Astrocyte of the spinal cord (primary cell): ENCODE measurements at regions not wholly inside any gene's neighbourhood (a gene's known extent, or its start where the extent isn't known, plus 50 kb on each side); places are given as distances from the start of the nearest gene placed in this dataset.

Experiments used
- DNase-seq: peaks from one replicate; pipeline ENCODE4 v3.0.0; 2011; ENCODE audit warnings: low read depth, low spot score
- H3K4me3 ChIP-seq: 2 replicates; pipeline ENCODE4 v1.5.1; 2011; ENCODE audit warnings: low read depth, mild to moderate bottlenecking, low read length, moderate library complexity
- in situ Hi-C: cut with HindIII; loops from 2 replicates; pipeline ENCODE4 v1.10.0; 2017; ENCODE audit warnings: low sequenced_read_pairs
- TF ChIP-seq, protein P1 (sequence below): IDR thresholded peaks from 2 replicates; pipeline ENCODE4 v1.5.1; 2012; ENCODE audit warnings: low read depth, mild to moderate bottlenecking, low read length, inconsistent platforms

DNA sequence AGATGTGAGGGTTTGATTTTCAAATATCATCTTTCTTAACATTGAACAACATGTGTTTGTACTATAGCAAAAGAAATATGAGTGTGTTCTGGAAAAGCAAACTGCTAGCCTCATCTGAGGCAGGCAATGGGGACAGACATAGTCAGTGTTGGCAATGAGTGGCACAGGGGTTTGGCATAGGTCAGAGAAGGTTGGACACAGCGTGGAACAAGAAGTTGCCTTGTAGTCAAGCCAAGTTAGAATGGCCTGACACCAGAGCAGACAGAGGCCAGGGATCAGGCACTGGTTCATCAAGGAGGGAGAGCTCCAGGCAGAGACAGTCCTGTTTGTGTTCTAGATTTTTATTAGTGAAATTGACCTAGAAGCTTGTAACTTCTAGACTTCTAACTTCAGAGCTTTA lies 100.8 kb upstream of the TANK start:
- H3K4me3 ChIP-seq = no peak overlapping the region
- in situ Hi-C loops = no loop called here
- no peak for DNase-seq
- TF ChIP-seq, protein P1, sequence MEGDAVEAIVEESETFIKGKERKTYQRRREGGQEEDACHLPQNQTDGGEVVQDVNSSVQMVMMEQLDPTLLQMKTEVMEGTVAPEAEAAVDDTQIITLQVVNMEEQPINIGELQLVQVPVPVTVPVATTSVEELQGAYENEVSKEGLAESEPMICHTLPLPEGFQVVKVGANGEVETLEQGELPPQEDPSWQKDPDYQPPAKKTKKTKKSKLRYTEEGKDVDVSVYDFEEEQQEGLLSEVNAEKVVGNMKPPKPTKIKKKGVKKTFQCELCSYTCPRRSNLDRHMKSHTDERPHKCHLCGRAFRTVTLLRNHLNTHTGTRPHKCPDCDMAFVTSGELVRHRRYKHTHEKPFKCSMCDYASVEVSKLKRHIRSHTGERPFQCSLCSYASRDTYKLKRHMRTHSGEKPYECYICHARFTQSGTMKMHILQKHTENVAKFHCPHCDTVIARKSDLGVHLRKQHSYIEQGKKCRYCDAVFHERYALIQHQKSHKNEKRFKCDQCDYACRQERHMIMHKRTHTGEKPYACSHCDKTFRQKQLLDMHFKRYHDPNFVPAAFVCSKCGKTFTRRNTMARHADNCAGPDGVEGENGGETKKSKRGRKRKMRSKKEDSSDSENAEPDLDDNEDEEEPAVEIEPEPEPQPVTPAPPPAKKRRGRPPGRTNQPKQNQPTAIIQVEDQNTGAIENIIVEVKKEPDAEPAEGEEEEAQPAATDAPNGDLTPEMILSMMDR = no peak

DNA sequence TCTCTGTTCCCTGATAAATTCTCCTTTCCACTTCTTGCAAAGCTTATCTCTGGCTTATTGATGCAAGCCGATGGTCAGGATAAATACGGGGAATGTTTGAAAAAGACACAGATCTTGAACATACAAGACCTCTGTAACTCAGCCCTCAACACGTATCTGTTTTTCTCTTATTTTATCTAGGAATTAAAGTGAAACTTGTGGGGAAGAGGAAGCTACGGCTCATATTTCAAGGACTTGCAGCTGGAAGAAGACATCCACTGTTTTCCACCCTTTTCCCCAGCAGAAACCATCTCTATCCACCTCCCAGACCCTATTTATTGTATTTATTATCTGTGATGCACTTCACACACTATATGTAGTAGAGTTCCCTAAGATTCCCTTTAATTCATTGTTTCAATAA lies 98.4 kb upstream of the TANK start:
- in situ Hi-C loops = no loop called here
- DNase-seq = no peak
- TF ChIP-seq, protein P1 = no peak
- H3K4me3 ChIP-seq = no peak overlapping the region

GRCh38 chr2:161063157-161063945 lies 96.9 kb upstream of the TANK start:
- in situ Hi-C loops = no loop called here
- TF ChIP-seq, protein P1 = peak; percentile 92
- H3K4me3 ChIP-seq = no peak overlapping the region
- peak; percentile 84 for DNase-seq

- in situ Hi-C loops = no loop called here
- no peak overlapping the region for H3K4me3 ChIP-seq
- TF ChIP-seq, protein P1 = no peak
- no peak for DNase-seq
Measured at GRCh38 chr2:161063946-161064306, 96.3 kb upstream of the TANK start.

DNA sequence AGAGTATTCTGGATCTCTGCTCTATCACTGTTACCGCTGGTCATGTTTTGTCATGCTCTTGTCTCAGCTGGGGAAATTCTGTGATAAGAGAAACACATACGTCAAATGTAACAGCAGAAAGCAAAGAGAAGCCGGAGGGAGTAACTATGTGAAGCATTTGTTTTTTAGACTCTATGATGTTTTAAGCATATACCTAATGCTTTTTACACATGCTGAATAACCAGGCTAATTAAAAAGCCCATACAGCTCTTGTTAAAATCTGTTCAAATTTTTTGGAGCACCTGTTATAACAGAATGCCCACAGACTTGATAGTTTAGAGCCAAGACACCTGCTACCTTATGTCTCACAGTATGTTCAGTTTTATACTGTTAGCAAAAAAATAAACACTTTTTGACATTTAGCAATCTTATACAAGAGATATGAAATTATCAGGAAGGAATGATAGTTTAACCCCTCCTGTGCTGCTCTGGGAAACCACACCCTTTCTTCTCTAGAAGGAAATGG lies 92.3 kb upstream of the TANK start:
- TF ChIP-seq, protein P1 = no peak
- no peak overlapping the region for H3K4me3 ChIP-seq
- DNase-seq = no peak
- in situ Hi-C loops = no loop called here

- in situ Hi-C loops = no loop called here
- H3K4me3 ChIP-seq = no peak overlapping the region
- peak; percentile 8 for DNase-seq
- TF ChIP-seq, protein P1 = no peak
Measured at GRCh38 chr2:161068670-161069069, 91.6 kb upstream of the TANK start.
